ENCODE measurements at regions not wholly inside any gene's neighbourhood (a gene's known extent, or its start where the extent isn't known, plus 50 kb on each side); places are given as distances from the start of the nearest gene placed in this dataset.
"Not testable (repeated sequence)": the region's sequence is repeated elsewhere in the genome, so short reads cannot be mapped to it uniquely, and the experiment has no call there.

DNA sequence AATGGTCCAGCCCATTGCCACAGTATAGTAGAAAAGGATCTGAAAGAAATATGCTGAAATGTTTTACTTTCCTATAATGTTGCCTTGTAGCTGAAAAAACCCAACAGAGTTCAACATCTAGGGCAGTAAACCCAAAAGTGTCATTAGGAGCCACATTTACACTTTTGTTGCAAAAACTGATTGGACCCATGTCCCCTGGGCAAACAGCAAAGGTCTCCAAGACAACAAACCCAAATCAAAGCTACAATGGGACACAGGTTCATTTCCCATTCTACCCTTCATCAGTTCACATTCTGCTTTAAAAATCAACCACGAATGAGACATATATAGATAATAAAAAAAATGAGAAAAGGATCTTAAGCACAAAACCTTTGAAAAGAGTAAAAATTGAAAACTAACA is 744.8 kb downstream of the PCDH17 start:
- DNase-seq (ENCODE audit: low spot score), result no peak

DNA sequence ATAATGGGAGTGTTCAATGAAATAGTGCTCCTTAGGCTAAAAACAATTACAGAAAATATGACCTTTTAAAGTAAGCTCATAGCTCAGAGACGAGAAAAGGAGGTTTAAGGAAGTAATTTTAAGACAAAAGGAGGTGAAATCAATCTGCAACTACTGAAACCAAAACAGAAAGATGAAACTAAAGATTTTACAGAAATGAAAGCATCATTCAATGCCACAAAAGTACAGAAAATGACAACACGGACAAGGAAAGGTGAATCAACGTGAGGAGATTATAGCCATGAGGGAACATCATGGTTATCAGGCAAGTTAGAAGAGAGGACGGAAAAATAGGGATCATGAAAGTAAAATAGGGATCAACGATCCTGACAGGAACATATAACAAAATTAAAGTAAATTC is 745.2 kb downstream of the PCDH17 start:
- no peak for DNase-seq (ENCODE audit: low spot score)

DNA sequence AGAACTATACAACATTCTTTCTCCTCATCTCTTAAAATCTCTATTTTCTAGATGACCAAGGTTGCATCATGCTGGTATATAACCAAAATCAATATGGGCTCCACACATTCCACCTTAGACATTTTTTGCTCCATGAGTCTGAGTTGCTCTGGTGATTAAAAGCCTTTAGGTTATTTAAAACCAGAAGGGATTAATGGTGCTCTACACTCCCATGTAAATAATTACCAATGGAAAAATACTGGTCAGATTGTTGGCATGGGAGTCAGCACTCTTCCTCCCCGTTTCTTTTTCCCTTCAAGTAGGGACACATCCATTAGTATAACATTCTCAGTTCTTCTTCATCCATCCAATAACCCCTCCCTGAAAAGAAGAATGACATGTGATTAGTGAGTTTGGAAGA is 747.7 kb downstream of the PCDH17 start:
- DNase-seq (ENCODE audit: low spot score), result no peak

GRCh38 chr13:58385336-58385735 is 753.8 kb downstream of the PCDH17 start:
- DNase-seq (ENCODE audit: low spot score), result not testable (repeated sequence)

GRCh38 chr13:58397596-58398387 is 766.2 kb downstream of the PCDH17 start:
- no peak for DNase-seq (ENCODE audit: low spot score)

DNA sequence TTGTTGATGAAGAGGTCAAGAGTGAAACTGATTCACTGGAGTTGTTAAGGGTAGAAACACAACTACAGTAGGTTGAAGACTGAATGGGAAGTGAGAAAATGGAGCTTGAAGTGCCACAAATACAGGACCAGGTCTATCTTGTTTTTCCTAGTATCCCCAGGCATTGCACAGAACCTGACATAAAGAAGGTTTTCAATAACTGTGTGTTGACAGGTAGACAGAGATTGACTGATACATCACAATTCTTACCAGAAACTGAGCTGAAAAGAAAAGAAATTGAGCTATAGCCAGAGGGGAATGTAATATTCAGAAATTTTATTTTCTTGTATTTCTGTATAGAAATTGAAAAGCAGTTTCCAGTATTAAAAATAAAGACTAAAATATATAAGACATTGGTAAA is 767.7 kb downstream of the PCDH17 start:
- no peak for DNase-seq (ENCODE audit: low spot score)

- no peak for DNase-seq (ENCODE audit: low spot score)
These were observed 775.0 kb downstream of the PCDH17 start for GRCh38 chr13:58406545-58406944.

DNA sequence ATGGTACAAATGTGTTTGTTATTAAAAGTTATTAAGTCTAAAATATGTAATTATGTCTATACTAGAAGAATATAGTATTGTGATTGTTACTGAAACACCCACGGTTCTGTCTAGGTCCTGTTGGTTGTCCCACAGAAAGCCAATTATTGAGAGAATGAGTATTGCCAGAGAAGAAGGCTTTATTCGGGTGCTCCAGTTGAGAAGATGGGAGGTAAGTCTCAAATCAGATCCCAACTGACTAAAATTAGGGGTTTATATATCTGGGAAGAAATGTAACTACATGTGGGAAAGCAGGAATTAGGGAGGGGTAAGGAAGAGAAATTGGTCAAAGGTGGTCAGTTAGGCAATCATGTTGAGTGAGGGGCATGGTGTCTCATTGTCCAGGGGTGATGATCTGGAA is 798.4 kb downstream of the PCDH17 start:
- no peak for DNase-seq (ENCODE audit: low spot score)

DNA sequence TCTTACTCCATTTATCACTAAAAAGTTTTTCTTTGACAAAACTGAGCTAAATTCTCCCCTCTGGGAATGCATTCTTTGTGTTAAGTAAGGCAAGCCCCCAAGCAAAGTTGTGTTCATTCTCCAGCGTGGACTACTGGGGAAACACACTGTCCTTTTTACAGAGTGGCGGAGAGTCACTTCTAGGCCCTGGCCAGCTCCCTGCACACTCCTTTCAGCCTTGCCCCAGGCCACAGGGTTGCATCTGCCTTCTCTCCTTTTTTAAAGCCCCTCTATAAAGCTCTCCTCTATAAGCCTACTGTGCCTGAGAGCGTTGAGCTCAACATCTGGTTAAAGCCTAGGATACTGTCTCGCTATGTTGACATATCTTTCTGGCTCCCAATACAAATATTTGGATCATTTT is 803.4 kb downstream of the PCDH17 start:
- DNase-seq (ENCODE audit: low spot score), result no peak

- no peak for DNase-seq (ENCODE audit: low spot score)
These were observed 805.9 kb downstream of the PCDH17 start for GRCh38 chr13:58437427-58437826.

GRCh38 chr13:58446979-58447378 is 815.4 kb downstream of the PCDH17 start:
- no peak for DNase-seq (ENCODE audit: low spot score)

- no peak for DNase-seq (ENCODE audit: low spot score)
These were observed 820.6 kb downstream of the PCDH17 start for GRCh38 chr13:58452123-58452623.

GRCh38 chr13:58455094-58455493 is 823.5 kb downstream of the PCDH17 start:
- no peak for DNase-seq (ENCODE audit: low spot score)

DNA sequence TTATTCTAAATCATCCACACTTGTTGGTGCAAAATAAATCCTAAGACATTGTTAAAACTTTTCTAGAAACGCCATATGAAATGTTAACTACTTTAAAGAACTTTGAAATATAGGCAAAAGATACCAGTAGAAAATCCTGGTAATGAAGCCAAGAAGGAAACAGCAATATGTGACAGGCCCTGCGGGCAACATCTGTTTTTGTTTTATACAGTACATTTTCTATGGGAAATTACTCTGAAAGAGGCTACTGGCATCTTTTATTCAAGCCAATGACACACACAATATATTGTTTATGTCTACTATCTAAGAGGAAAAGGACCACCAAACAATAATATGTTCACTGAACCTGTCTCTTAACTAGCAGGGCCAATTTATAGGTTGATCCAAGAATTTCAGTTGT is 829.7 kb downstream of the PCDH17 start:
- no peak for DNase-seq (ENCODE audit: low spot score)

DNA sequence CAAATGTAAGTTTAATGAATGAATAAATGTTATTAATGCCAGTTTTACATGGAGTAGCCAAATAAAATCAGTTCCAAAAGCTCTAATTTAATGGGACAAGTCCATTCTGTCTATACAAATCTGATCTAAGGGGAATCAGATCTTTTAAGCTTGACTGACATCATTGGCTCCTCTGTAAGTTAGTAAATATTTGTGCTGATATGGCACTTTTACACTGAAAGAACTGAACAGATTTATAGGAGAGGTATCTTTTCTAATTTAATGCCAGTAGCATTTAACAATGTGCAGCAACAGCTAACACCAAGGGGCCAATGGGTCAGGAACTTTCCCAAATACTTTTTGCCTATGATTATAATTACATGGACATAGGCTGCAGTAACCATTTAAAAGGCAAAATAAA is 832.3 kb downstream of the PCDH17 start:
- no peak for DNase-seq (ENCODE audit: low spot score)

GRCh38 chr13:58467176-58467575 is 835.6 kb downstream of the PCDH17 start:
- DNase-seq (ENCODE audit: low spot score), result no peak

- no peak for DNase-seq (ENCODE audit: low spot score)
These were observed 840.9 kb downstream of the PCDH17 start for GRCh38 chr13:58472483-58472882.

- no peak for DNase-seq (ENCODE audit: low spot score)
These were observed 843.0 kb downstream of the PCDH17 start for GRCh38 chr13:58474581-58474980.

- DNase-seq (ENCODE audit: low spot score), result no peak
These were observed 844.8 kb downstream of the PCDH17 start for GRCh38 chr13:58476206-58476918.

- DNase-seq (ENCODE audit: low spot score), result no peak
These were observed 847.3 kb downstream of the PCDH17 start for GRCh38 chr13:58478858-58479257.

- no peak for DNase-seq (ENCODE audit: low spot score)
These were observed 848.5 kb downstream of the PCDH17 start for GRCh38 chr13:58480061-58480460.

- no peak for DNase-seq (ENCODE audit: low spot score)
These were observed 856.7 kb downstream of the PCDH17 start for GRCh38 chr13:58488251-58488650.

GRCh38 chr13:58495668-58496067 is 864.1 kb downstream of the PCDH17 start:
- no peak for DNase-seq (ENCODE audit: low spot score)

Measured in kidney capillary endothelial cell (primary cell).